Thyroid gland (tissue), 4 donors: ENCODE measurements at regions not wholly inside any gene's neighbourhood (a gene's known extent, or its start where the extent isn't known, plus 50 kb on each side); places are given as distances from the start of the nearest gene placed in this dataset.
"Not testable (repeated sequence)": the region's sequence is repeated elsewhere in the genome, so short reads cannot be mapped to it uniquely, and the experiment has no call there.

Experiments
- CTCF ChIP-seq, 6 experiments: fragments of 200-600 bp in 3 of 6; fragments of 450-650 bp in 3 of 6; sonication (generic) in 3 of 6; IDR thresholded peaks; one replicate each; pipeline ENCODE4 v1.5.1; 2016 to 2019; ENCODE audit warnings: antibody characterized with exemption in 6 of 6, mild to moderate bottlenecking in 2 of 6, inconsistent platforms in 1 of 6, moderate library complexity in 1 of 6
- POLR2A ChIP-seq, 2 donors: fragments of 450-650 bp; IDR thresholded peaks; one replicate each; pipeline ENCODE4 v1.6.1; 2017; ENCODE audit warnings: antibody characterized with exemption in 2 of 2, mild to moderate bottlenecking in 2 of 2, moderate library complexity in 1 of 2

DNA sequence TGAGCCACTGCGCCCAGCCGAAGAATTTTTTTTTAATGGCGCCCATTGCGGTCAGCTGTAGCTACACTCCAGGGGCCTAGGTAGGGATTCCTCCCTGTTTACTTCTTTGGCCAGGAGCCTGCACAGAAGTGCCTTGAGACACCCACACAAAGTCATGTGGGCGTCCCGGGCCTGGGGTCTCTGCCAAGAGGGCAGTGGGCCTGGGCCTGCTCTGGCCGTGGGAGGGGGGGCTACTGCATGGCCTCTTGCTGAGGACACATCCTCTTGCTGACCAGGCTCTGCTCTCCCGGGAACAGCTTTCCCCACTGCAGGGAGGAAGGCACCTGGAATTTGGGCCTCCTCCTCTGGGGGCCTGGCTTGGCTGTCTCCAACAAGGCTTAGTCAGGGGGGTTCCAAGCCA, 109.4 kb downstream of the ZNF267 start:
- TF ChIP-seq POLR2A, CTCF (IDR thresholded peaks at IDR 0.05): not testable (repeated sequence)
